Caco-2 (cell line): ENCODE measurements at regions not wholly inside any gene's neighbourhood (a gene's known extent, or its start where the extent isn't known, plus 50 kb on each side); places are given as distances from the start of the nearest gene placed in this dataset.

Experiments
- BruUV-seq: library from RNA; stranded (reverse); fragments of 400-500 nt; replicated peaks from 2 replicates; lab custom pipeline; 2021; lab: Mats Ljungman, UMichigan
- CTCF ChIA-PET: fragments of 300-600 bp; sonication (Branson Sonifier 250); formaldehyde crosslinking; loops from one replicate; lab custom pipeline; 2022; ENCODE audit warnings: antibody characterized with exemption; lab: Charles Lee
- POLR2A ChIA-PET: fragments of 300-600 bp; sonication (Branson Sonifier 250); formaldehyde crosslinking; loops from one replicate; lab custom pipeline; 2022; ENCODE audit warnings: antibody characterized with exemption; lab: Charles Lee
- DNase-seq, 2 experiments: peaks; one replicate each; pipeline versions ENCODE4 v3.0.0 to v3.0.0-alpha.2; 2020 to 2022
- H3K27me3 ChIP-seq: replicated peaks from 2 replicates; pipeline ENCODE4 v1.6.0; 2011; ENCODE audit warnings: low read length; ENCODE audit not compliant: control insufficient read depth, insufficient read depth
- H3K36me3 ChIP-seq: 2 replicates; pipeline ENCODE4 v1.5.1; 2011; ENCODE audit warnings: low read length; ENCODE audit not compliant: control insufficient read depth, insufficient read depth
- H3K4me1 ChIP-seq: fragments of 250-450 bp; sonication (Bioruptor Pico); 2 replicates; pipeline ENCODE4 v1.5.1; 2020; ENCODE audit warnings: mild to moderate bottlenecking
- H3K4me3 ChIP-seq: 2 replicates; pipeline ENCODE4 v1.5.1; 2011; ENCODE audit warnings: low read depth, mild to moderate bottlenecking, control low read depth, low read length
- H3K9me3 ChIP-seq: fragments of 250-450 bp; sonication (Bioruptor Pico); 2 replicates; pipeline ENCODE4 v1.5.1; 2020; ENCODE audit warnings: mild to moderate bottlenecking, moderate library complexity
- H3K27ac Mint-ChIP-seq: one replicate; pipeline ENCODE4 v1.8.0; 2022; ENCODE audit warnings: mixed read lengths; ENCODE audit not compliant: unreplicated experiment
- H3K27me3 Mint-ChIP-seq: one replicate; pipeline ENCODE4 v1.8.0; 2022; ENCODE audit warnings: mixed read lengths; ENCODE audit not compliant: insufficient read depth, unreplicated experiment
- H3K36me3 Mint-ChIP-seq: one replicate; pipeline ENCODE4 v1.8.0; 2022; ENCODE audit warnings: mild to moderate bottlenecking, mixed read lengths; ENCODE audit not compliant: insufficient read depth, unreplicated experiment
- H3K4me1 Mint-ChIP-seq: one replicate; pipeline ENCODE4 v1.8.0; 2022; ENCODE audit warnings: low read depth, mixed read lengths; ENCODE audit not compliant: unreplicated experiment
- H3K4me3 Mint-ChIP-seq: one replicate; pipeline ENCODE4 v1.8.0; 2022; ENCODE audit warnings: mild to moderate bottlenecking, moderate library complexity, mixed read lengths; ENCODE audit not compliant: unreplicated experiment
- H3K9me3 Mint-ChIP-seq: one replicate; pipeline ENCODE4 v1.8.0; 2022; ENCODE audit warnings: mixed read lengths; ENCODE audit not compliant: unreplicated experiment
- intact Hi-C: fragments of 100-400 bp; cut with micrococcal nuclease; formaldehyde crosslinking; loops from one replicate; pipeline ENCODE4 v1.10.0; 2022; ENCODE audit not compliant: unreplicated experiment
- TF ChIP-seq, protein P1 (sequence below), 2 experiments: fragments of 200-600 bp in 1 of 2; IDR thresholded peaks; 1 replicate in 1 of 2; 2 replicates in 1 of 2; pipeline versions ENCODE4 v1.5.1 to v1.8.0; 2011 to 2022; ENCODE audit warnings: antibody characterized with exemption in 1 of 2, control low read depth in 1 of 2, inconsistent platforms in 1 of 2, low read depth in 1 of 2, low read length in 1 of 2, mild to moderate bottlenecking in 1 of 2, moderate library complexity in 1 of 2; ENCODE audit not compliant: insufficient read depth in 1 of 2, severe bottlenecking in 1 of 2, unreplicated experiment in 1 of 2

DNA sequence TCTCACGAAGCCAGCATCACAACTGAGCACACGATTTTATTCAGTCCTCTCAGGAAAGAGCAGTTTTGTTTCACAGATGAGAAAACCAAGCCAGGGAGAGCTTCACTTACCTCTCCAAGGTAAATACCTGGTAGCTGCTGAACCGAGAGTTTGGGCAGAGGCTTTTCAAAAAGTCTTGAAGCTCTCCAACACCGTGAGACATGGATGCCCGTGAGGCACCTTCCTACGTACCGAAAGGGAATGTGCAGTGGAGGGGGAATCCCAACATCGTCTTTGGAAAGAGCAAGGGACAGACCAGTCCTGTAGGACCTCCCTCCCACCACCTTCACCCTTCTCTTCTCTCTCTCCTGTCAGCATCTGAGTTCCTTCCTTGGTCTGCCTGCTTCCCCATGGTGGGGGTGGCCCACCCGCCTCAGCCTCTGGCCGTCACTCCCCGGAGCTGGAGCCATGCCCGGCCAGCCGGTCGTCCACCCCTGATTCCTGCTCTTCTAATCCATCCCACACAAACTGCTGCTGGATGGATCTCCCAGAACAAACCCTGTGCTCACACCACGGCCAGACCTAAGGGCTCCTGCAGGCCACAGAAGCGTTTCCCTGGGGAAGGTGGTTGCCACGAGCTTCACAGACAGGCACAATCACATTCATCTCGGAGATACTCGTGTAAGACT is 97.3 kb upstream of the SNTG2 start:
- no peaks in the 10 kb centered on the region for H3K27me3 ChIP-seq
- Mint-ChIP-seq H3K27ac (no peak overlapping the region), H3K27me3 (peaks cover 7% of the 10 kb centered on the region), H3K9me3 (peaks cover 9% of the 10 kb centered on the region), H3K4me3 (no peak overlapping the region), H3K36me3 (no peaks in the 10 kb centered on the region), H3K4me1 (no peaks in the 10 kb centered on the region)
- DNase-seq = no peak
- H3K36me3 ChIP-seq = no peaks in the 10 kb centered on the region
- H3K9me3 ChIP-seq = no peaks in the 10 kb centered on the region
- TF ChIP-seq, protein P1, sequence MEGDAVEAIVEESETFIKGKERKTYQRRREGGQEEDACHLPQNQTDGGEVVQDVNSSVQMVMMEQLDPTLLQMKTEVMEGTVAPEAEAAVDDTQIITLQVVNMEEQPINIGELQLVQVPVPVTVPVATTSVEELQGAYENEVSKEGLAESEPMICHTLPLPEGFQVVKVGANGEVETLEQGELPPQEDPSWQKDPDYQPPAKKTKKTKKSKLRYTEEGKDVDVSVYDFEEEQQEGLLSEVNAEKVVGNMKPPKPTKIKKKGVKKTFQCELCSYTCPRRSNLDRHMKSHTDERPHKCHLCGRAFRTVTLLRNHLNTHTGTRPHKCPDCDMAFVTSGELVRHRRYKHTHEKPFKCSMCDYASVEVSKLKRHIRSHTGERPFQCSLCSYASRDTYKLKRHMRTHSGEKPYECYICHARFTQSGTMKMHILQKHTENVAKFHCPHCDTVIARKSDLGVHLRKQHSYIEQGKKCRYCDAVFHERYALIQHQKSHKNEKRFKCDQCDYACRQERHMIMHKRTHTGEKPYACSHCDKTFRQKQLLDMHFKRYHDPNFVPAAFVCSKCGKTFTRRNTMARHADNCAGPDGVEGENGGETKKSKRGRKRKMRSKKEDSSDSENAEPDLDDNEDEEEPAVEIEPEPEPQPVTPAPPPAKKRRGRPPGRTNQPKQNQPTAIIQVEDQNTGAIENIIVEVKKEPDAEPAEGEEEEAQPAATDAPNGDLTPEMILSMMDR (IDR thresholded peaks at IDR 0.05; ENCODE audit: insufficient read depth in 1 of 2, low read depth in 1 of 2, low read length in 1 of 2, severe bottlenecking in 1 of 2, unreplicated experiment in 1 of 2) = no peak
- intact Hi-C loops = no loop called here
- POLR2A ChIA-PET = no interaction called here
- CTCF ChIA-PET = no interaction called here
- BruUV-seq = no TSS peak
- H3K4me3 ChIP-seq = no peak overlapping the region
- no peaks in the 10 kb centered on the region for H3K4me1 ChIP-seq

DNA sequence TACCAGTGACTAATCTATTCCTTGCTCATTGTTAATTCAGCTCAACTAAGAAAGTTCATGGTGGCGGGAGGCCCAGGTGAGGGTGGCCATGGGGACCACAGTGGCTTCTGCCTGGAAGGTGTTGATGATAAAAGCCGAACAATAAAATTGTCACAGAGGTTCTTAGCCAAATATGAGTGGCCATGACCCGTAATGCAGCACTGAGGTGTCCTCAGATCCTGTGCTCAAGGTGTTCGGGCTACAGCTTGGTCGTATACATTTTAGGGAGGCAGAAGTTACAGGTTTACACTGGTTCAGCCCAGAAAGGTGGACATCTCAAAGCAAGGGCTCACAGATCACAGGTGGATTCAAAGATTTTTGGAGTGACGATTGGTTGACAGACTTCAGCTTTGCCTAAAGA is 98.5 kb upstream of the SNTG2 start:
- BruUV-seq = no TSS peak
- H3K36me3 ChIP-seq = no peaks in the 10 kb centered on the region
- intact Hi-C loops = no loop called here
- H3K4me3 Mint-ChIP-seq = no peak overlapping the region
- TF ChIP-seq, protein P1 (IDR thresholded peaks at IDR 0.05; ENCODE audit: insufficient read depth in 1 of 2, low read depth in 1 of 2, low read length in 1 of 2, severe bottlenecking in 1 of 2, unreplicated experiment in 1 of 2) = no peak
- H3K4me1 Mint-ChIP-seq = no peaks in the 10 kb centered on the region
- peaks cover 9% of the 10 kb centered on the region for H3K9me3 Mint-ChIP-seq
- no peak overlapping the region for H3K4me3 ChIP-seq
- no peaks in the 10 kb centered on the region for H3K9me3 ChIP-seq
- ChIA-PET POLR2A (no interaction called here), CTCF (no interaction called here)
- H3K4me1 ChIP-seq = no peaks in the 10 kb centered on the region
- no peaks in the 10 kb centered on the region for H3K27me3 ChIP-seq
- H3K27ac Mint-ChIP-seq = no peak overlapping the region
- no peaks in the 10 kb centered on the region for H3K36me3 Mint-ChIP-seq
- no peak for DNase-seq
- peaks cover 7% of the 10 kb centered on the region for H3K27me3 Mint-ChIP-seq

DNA sequence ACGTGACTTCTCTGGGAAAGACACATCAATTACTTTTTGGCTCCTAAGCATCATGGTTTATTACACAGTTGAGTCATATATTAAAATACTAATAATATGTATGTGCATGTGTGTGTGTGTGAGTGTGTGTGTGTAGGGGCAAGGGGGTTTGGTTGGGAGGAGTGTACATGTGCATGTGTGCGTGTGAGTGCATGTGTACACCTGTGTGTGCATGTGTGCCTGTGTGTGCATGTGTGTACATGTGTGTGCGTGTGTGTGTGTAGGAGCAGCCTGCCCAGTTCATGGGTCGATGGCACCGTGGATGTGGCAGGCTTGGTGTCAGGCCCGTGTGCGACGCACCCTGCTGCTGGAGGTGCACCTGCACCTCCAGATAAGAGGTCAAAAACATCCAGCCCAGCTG is 99.0 kb upstream of the SNTG2 start:
- ChIA-PET POLR2A (no interaction called here), CTCF (no interaction called here)
- no peak overlapping the region for H3K4me3 ChIP-seq
- peaks cover 7% of the 10 kb centered on the region for H3K27me3 Mint-ChIP-seq
- no peaks in the 10 kb centered on the region for H3K9me3 ChIP-seq
- no TSS peak for BruUV-seq
- peaks cover 9% of the 10 kb centered on the region for H3K9me3 Mint-ChIP-seq
- DNase-seq = no peak
- H3K36me3 ChIP-seq = no peaks in the 10 kb centered on the region
- no peaks in the 10 kb centered on the region for H3K36me3 Mint-ChIP-seq
- no peak overlapping the region for H3K27ac Mint-ChIP-seq
- H3K4me1 Mint-ChIP-seq = no peaks in the 10 kb centered on the region
- H3K27me3 ChIP-seq = no peaks in the 10 kb centered on the region
- TF ChIP-seq, protein P1 (IDR thresholded peaks at IDR 0.05; ENCODE audit: insufficient read depth in 1 of 2, low read depth in 1 of 2, low read length in 1 of 2, severe bottlenecking in 1 of 2, unreplicated experiment in 1 of 2) = no peak
- H3K4me3 Mint-ChIP-seq = no peak overlapping the region
- H3K4me1 ChIP-seq = no peaks in the 10 kb centered on the region
- intact Hi-C loops = no loop called here
